GM21390 (cell line): ENCODE measurements at regions not wholly inside any gene's neighbourhood (a gene's known extent, or its start where the extent isn't known, plus 50 kb on each side); places are given as distances from the start of the nearest gene placed in this dataset.

Experiments
- ATAC-seq: cut with Tn5 transposase; IDR thresholded peaks from one replicate; pipeline ENCODE4 v1.9.1; 2021; ENCODE audit not compliant: unreplicated experiment

DNA sequence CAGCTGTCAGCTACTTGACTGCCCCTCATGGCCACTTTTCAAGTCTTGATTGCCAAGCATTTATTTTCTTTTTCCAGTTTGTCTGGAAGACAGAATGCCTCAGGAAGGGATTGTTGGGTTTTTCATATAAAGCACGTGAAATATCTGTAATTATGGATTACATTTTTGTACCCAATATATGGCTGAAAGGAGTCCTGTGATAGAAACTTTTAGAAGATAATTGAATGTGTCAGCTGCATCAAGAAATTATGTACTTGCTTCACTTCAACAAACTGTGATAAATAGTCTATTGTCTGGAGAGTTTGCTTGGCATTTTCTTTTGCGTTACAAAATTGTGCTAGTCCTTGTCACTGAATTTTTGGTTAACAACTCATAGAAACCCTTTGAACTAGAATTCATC, 247.9 kb upstream of the SLCO3A1 start:
- no peak for ATAC-seq

DNA sequence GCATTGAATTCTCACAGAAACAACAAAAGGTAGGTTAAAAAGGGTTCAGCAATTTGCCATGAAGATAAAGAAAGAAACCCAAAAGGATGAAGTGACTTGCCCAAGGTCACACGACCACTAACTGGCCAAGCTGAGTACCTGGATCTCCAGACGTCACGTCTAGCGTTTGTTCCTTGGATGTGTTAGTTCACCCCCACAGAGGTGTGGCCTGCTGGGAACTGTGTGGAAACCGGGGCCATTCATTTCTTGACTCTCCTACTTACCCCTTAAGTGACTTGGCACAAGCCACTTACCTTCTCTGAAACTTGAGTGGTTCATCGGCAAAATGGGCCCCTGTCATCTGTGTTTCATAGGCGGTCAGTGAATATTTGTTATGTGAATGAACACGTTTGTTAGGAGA, 244.3 kb upstream of the SLCO3A1 start:
- ATAC-seq: no peak

DNA sequence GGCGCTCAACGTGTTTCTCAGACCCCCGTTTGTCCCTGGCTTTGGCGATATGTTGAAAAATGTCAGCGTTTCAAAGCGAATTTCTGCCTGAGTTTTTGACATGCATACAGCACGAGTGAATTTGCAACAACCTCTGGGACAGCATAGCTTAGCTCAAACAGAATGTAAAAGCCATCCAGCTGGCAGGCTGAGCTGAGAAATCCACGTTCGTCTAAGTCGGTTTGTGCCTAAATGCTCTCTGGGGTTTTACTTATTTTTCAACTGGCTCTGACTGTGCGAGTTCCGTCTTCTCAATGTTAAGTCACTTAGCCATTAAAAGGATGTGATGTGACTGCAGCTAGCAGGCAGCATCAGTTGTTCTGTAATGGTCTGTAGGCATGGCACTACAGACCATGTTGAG, 243.5 kb upstream of the SLCO3A1 start:
- ATAC-seq: no peak

DNA sequence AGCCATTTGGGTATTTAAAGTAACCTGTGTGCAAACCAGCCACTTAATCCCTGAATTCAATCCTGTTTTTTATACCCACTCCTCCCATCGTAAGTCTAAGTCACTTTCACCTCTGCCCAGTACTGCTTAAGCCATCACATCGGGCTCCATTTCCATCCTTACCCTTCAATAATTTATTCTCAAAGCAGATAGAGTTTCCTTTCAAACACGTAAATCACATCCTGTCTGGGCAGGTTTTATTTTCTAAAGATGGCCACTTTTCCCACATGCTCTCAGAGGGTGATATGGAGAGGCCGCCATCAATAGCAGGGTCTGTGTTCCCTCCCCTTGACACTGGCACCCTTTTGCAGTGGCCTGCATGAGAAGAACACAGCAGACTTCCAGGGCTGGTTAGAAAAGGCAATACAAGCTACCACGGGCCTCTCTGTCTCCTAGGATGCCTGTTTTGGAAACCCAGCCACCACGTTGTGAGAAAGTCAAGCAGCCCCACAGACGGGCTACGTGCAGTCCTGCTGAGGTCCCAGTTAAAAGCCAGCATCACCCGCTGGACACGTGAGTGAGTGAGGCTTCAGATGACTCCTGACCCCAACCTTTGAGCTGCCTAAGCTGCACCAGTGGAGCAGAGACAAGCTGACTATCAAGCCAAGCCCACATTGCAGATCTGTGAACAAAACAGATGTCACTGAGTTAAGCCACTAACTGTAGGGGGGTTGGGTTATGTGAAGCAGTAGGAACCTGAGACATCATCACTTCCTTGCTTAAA, 241.8 kb upstream of the SLCO3A1 start:
- ATAC-seq: no peak

DNA sequence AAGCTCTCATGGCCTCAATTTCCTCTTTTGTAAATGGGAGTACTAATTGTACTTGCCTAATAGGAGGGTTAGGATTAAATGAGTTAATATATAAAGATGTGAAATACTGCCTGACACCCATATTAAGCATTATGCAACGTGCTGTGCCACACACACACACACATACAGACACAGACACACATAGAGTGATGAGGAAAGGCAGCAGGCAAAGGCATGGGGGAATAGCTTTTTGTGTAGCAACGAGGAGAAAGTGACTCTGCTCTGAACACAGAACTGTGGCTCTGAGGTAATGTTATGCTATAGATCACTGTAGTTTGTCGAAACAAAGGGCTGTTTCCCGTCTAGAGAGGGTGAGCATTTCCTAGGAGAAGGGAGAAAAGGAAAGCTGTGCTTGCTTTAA, 233.3 kb upstream of the SLCO3A1 start:
- no peak for ATAC-seq

DNA sequence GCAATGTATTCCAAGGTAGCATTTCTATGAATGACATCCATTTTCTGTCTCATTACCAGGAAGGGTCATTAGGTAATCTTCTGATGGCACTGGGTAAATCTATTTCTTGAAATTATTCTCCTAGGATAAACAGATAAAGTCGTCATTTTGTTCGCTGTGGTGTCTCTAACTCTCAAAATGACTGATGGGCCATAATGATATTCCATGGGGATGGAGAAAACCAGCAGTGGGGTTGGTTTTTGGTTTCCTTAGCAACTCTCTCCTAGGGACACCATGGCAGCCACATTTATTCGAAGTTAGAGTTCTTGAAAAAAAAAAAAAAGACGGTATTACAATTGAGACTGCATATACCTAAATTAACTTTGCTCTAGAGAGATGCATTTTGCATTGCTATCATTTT, 231.3 kb upstream of the SLCO3A1 start:
- ATAC-seq: no peak

DNA sequence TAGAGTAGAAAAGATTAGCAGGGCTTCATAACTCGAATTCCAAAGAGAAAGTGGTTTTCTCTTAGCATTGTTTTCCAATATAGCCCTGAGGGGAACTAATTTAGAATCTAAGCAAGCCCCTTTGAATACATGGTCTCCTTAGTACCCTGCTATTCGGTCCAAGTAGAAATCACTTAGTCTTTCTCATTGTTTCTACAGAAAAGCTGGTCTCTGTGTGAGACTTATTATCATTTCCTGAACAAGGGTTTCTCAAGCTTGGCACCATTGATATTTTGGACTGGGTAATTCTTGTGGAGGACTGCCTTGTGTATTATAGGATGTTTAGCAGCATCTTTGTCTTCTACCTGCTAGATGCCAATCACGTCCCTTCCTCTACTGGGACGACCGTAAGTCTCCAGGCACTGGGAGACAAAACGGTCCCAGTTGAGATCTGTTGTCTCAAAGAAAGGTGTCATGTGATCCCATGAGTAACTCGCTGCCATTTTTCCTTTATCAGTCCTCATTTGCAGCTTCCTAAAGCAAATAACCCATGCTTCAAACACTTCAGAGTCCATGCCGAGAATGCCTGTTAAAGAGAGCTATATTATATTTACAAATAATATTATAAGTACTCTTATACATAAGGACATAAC, 230.7 kb upstream of the SLCO3A1 start:
- ATAC-seq: no peak

DNA sequence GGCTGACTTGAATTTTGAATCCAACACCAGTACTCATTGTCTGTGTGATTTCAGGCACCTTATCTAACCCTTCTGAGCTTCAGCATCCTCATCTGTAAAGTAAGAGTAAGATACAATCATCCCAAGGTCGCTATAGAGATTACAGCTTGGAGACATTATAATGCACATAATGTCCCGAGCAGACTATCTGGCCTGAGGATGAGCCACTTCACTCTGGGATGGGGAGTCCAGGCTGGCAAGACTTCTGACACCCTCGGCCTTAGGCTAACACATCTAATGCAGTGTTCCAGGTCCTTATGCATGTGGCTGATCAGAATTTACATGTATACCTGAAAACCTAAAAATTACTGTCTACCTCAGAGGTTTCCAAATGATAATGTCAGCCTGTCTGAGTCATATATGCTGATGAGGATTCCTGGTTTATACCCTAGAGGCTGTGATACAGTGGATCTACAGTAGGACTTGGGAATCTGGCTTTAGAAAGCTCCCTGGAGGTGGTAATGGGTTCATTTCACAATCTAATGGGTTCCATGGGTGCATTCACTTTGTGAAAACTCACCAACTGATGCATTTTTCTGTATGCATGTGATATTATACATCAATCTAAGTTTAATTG, 229.0 kb upstream of the SLCO3A1 start:
- no peak for ATAC-seq

DNA sequence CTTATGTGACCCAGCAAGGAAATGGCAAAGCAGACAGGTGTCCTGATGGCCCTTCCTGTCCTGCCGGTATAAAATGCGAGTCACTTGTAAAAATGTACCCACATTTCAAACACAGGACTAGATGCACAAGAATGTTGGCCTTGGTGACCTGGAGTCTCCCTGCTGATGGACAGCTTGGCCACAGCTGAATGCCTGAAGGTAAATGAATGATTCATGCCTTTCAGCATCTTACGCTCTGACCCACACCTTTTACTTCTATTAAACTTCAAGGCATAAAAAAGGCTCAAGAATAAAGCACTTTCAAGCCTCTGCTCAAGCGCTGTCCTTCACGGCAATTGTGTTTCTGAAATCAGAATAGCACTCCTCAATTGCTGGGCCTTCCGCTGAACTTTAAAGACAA, 228.0 kb upstream of the SLCO3A1 start:
- no peak for ATAC-seq

DNA sequence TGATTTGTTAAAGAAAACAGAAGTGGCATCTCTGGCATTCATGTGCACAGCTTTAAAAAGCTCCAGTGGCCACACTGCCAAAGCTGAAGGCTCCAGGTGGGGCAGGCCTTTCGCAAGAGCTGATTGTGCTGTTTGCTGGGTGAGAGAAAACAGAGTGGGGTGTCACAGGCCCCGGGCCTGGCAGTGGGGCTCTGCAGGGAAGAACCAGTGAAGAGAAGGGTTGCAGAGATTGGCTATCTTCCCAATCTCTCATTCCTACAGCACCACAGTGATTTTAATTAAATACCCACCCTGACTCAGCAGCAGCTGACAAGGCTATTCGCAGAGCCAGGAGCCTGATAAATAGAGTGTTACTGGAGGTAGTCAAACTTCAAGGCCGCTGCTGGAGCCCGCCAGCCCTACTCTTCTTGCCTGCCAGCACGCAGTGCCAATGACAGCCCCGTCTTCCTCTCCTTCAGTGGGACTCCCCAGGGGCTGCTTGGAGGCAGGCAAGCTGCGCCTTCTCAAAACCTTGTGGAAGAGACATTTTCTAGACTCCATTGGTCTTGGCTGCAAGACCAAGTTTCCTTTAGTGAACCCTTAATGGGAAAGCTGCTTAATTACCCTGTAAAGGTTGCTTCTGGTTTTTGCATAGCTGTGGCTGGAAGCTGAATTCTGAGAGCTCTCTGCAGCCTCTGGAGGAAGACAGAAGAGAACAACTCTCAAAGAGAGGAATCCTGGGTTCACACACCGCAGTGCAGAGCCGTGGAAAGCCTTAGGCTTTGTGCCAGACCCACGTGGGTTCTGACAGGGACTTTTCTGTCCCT, 225.8 kb upstream of the SLCO3A1 start:
- no peak for ATAC-seq

DNA sequence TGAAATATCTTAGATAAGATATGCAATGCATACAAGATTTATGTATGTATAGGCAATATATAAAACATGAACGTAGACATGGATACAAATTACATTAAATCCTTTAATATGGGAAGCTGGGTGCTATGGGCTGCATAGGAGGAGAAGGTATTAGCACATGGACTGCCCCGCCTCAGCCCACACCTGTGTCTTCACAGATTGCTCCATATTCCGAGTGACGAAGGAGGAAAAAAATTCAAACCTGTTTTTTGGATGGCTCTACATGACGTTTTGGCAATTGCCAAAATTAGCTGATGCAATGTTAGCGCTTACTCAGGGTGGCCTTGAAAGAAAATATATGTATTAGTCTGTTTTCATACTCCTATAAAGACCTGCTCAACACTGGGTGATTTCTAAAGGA, 223.4 kb upstream of the SLCO3A1 start:
- no peak for ATAC-seq

DNA sequence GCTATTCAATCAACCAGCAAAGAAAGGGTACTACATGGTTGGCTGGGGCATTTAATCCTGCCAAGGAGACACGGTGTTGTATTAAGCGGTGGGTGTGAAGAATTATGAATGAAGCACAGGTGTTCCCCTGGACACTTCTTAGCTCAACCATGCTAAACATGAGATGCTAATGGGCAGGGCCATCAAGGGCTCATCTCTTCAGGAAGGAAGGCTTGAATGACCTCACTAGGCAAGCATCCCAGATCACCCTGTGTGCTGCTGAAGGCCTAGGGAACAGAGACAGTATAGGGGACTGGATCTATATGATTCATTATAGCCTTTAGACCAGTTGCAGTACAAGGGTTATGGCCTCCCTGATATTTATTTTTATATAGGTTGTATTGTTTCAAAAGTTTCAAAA, 221.3 kb upstream of the SLCO3A1 start:
- no peak for ATAC-seq

DNA sequence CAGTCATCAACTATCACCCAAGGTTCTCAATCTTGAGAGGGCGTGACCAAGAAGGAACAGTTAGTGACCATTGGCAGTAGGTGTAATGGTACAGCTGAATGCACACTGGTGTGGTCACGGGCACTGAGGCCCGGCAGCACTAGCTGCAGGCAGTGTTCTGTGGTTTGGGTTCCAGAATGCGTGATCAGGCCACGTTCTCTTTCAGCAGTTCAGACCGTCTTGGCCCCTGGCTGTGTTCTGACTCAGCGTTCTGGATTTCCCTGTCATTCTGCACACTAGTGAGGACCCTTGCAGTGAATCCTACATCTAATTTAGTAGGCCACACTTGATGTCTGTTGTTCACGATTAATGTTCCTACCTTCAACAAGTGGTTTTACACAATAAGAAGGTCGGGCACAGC, 220.5 kb upstream of the SLCO3A1 start:
- ATAC-seq: no peak

DNA sequence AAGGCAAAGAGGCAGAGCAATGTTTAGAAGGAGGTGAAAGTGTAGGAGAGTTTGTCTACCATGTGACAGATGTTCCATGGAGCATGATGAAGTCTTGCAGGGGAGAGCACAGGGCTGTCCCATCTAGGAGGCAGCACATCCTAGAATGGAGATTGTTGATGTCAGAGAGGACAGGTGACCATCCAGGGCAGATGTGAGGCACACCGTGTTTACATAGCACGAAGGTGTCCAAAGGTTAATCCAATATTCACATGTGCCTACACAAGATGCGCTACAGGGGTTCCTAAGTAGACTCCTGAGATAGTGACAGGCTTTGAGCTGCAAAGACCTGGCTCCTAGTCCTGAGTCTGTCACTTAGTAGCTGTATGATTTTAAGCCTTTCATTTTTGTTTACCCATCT, 219.3 kb upstream of the SLCO3A1 start:
- no peak for ATAC-seq

DNA sequence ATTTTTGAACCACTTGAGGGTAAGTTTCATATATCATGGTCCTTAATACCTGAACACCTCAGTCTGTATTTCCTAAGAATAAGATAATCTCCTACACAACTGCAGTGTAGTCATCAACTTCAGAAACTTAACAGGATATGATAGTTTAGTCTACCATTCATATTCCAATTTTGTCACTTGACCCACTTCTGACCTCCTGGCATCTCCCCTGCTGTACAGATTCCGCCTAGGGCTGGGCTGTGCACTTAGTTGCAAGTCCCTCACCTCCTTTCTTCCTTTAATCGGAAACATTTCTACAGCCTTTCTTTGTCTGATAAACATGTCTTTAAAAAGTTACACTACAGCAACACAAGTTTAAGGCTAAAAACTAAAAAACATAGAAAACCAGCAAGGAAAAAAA, 218.4 kb upstream of the SLCO3A1 start:
- no peak for ATAC-seq

DNA sequence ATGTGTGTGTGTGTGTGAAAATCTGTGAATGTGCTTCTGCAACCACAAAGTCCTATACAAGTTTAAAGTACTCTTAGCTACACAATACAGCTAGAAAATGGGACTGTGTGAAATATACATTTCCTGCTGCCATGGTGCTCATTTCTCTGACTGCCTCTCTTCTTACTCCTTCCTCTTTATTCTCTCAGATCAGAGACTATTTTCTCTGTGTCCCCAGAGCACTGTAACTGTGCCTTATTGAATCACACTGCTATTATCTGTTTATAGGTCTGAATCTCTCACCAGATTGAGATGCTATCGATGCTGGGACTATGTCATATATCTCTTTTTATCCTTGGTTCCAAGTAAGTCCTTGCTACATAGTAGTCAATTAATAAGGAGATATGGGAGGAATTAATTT, 217.9 kb upstream of the SLCO3A1 start:
- no peak for ATAC-seq

DNA sequence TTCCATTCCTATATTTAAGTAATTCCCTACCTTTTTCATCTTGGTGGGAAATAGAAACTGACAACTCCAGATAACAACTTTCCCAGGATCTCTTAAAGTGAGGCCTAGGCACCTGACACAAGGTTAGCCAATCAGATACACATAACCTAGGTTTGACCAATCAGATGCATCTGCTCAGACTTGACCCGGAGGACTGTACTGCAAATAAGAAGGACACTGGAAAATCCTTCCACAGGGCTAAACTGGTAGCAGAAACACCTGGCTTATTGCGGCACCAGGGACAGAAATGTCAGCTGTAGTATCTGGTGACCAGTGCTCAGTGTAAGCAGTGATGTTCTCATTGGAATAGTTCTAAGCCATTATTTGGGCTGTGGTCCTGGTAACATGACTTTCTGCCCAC, 204.5 kb upstream of the SLCO3A1 start:
- ATAC-seq: no peak

DNA sequence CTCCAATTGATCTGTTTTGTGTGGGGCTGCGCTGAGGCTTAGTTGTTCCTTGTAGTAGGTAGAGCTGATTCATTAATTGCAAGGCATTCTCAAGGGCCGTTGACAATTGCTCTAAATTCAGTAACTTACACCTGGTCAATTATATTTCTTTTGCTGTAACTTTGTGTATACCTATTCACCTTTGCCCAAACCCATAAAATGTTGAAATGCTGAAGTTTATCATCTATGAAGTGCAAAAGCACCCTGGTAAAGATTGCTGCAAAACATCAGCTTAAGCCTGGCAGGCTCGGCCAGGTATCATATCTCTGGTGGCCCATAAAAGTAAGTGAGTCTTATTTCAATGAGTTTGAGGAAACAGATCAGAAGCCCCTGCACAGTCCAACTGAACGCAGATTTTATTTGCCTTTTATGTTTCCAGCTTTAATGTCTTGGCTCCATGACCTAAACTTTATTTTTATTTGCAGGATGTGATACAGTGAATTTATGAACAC, 203.6 kb upstream of the SLCO3A1 start:
- no peak for ATAC-seq

DNA sequence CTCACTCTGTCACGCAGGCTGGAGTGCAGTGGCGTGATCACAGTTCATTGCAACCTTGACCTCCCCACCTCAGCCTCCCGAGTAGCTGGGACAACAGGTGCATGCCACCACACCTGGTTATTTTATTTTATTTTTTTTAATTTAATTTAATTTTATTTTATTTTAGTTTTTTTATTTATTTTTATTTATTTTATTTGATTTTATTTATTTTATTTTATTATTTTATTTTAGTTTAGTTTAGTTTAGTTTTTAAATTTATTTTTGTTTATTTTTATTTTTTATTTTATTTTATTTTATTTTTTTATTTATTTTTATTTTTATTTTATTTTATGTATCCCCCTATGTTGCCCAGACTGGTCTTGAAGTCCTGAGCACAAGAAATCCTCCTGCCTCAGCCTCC, 202.3 kb upstream of the SLCO3A1 start:
- ATAC-seq: no peak

DNA sequence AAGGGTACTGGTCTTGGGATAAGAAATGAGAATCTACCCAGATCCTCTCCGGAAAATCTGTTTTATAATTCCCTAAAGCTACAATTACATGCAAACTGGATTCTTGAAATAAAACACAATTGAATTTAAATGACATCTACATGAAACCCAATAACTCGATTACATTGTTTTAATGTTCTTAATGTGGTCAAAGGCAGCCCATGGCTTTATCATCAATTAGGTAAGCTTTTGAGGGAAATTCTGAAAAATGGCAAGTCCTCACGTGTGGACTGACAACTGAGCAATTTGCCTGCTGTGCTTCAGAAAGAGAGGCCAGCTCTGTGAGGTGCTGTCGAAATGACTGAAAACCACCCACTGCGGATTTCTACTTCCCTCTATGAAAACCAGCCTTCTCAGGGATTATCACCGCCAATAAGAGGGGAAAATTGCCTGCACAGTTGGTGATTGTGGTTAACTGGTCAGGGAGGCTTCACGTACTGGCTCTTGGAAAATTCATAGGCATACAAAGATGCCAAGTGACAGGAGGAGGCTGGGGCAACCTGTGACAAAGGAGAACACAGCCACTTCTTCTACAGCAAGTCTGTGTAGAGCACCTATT, 200.8 kb upstream of the SLCO3A1 start:
- ATAC-seq: no peak
